Gastrocnemius medialis (tissue), 4 donors: ENCODE measurements at regions not wholly inside any gene's neighbourhood (a gene's known extent, or its start where the extent isn't known, plus 50 kb on each side); places are given as distances from the start of the nearest gene placed in this dataset.

Experiments used
- ATAC-seq, 2 donors: fragments of 150-250 bp; one replicate each; pipeline ENCODE4 v1.9.1; 2016
- DNase-seq, 2 donors: peaks; one replicate each; pipeline ENCODE4 v3.0.0-alpha.2; 2019
- H3K27ac ChIP-seq, 4 donors: fragments of 200-600 bp; sonication (generic); 1 replicate in 1 of 4; 2 replicates in 3 of 4; pipeline ENCODE4 v1.5.1; 2016 to 2018; ENCODE audit warnings: mild to moderate bottlenecking in 2 of 4, moderate library complexity in 1 of 4
- H3K27me3 ChIP-seq, 3 donors: fragments of 200-600 bp; sonication (generic) in 2 of 3; 1 replicate in 1 of 3; 2 replicates in 2 of 3; pipeline versions ENCODE4 v1.5.1 to v1.6.0; 2016 to 2019; ENCODE audit warnings: mild to moderate bottlenecking in 1 of 3, moderate library complexity in 1 of 3
- H3K36me3 ChIP-seq, 2 donors: fragments of 200-600 bp; sonication (generic) in 1 of 2; one replicate each; pipeline ENCODE4 v1.5.1; 2017 to 2018
- H3K4me1 ChIP-seq, 2 donors: fragments of 200-600 bp; sonication (generic) in 1 of 2; one replicate each; pipeline ENCODE4 v1.5.1; 2016 to 2017; ENCODE audit warnings: mild to moderate bottlenecking in 2 of 2
- H3K4me3 ChIP-seq, 4 donors: fragments of 200-600 bp; sonication (generic) in 3 of 4; 1 replicate in 1 of 4; 2 replicates in 3 of 4; pipeline ENCODE4 v1.5.1; 2016 to 2019; ENCODE audit warnings: mild to moderate bottlenecking in 2 of 4
- H3K9me3 ChIP-seq, 3 donors: fragments of 200-600 bp; sonication (generic) in 2 of 3; 1 replicate in 1 of 3; 2 replicates in 2 of 3; pipeline ENCODE4 v1.5.1; 2016 to 2019
- CTCF ChIP-seq, 5 experiments: fragments of 450-650 bp in 3 of 5; fragments of 200-600 bp in 2 of 5; sonication (generic) in 2 of 5; IDR thresholded peaks in 4 of 5; conservative IDR thresholded peaks in 1 of 5; 1 replicate in 4 of 5; 2 replicates in 1 of 5; pipeline ENCODE4 v1.5.1; 2016 to 2019; ENCODE audit warnings: antibody characterized with exemption in 5 of 5, mild to moderate bottlenecking in 3 of 5, moderate library complexity in 3 of 5
- POLR2A ChIP-seq, 2 donors: fragments of 450-650 bp; IDR thresholded peaks; one replicate each; pipeline ENCODE4 v1.6.1; 2017; ENCODE audit warnings: antibody characterized with exemption in 2 of 2, mild to moderate bottlenecking in 2 of 2, moderate library complexity in 2 of 2
- in situ Hi-C, 4 donors: fragments of 200-750 bp; cut with MboI; loops; one replicate each; pipeline versions ENCODE4 v1.15.0 to v1.8.0; 2017; ENCODE audit warnings: low sequenced_read_pairs in 4 of 4
- intact Hi-C: fragments of 100-400 bp; cut with DNase I; formaldehyde crosslinking; loops from one replicate; pipeline ENCODE4 v1.15.1; 2023; ENCODE audit warnings: low total_unique reads

- DNase-seq (no peak), ATAC-seq (no peak)
- Histone ChIP-seq H3K4me3 (no peak overlapping the region), H3K36me3 (no peaks in the 10 kb centered on the region), H3K4me1 (no peaks in the 10 kb centered on the region), H3K27ac (no peak overlapping the region), H3K9me3 (no peaks in the 10 kb centered on the region), H3K27me3 (no peaks in the 10 kb centered on the region)
- intact Hi-C loops, result no loop called here
- no peak for TF ChIP-seq CTCF (IDR thresholded peaks at IDR 0.05 in 4 of 5, conservative IDR thresholded peaks at IDR 0.05 in 1 of 5)
- TF ChIP-seq POLR2A (IDR thresholded peaks at IDR 0.05), result no peak
- in situ Hi-C loops, result no loop called here
These were observed 218.2 kb upstream of the FMR1 start for GRCh38 chrX:147693511-147693910.

- Histone ChIP-seq H3K27me3 (no peaks in the 10 kb centered on the region), H3K4me1 (no peaks in the 10 kb centered on the region), H3K4me3 (no peak overlapping the region), H3K36me3 (no peaks in the 10 kb centered on the region), H3K27ac (no peak overlapping the region), H3K9me3 (no peaks in the 10 kb centered on the region)
- in situ Hi-C loops, result no loop called here
- TF ChIP-seq POLR2A (IDR thresholded peaks at IDR 0.05) (no peak), CTCF (IDR thresholded peaks at IDR 0.05 in 4 of 5, conservative IDR thresholded peaks at IDR 0.05 in 1 of 5) (no peak)
- DNase-seq (no peak), ATAC-seq (no peak)
- intact Hi-C loops, result no loop called here
These were observed 212.7 kb upstream of the FMR1 start for GRCh38 chrX:147699061-147699460.

DNA sequence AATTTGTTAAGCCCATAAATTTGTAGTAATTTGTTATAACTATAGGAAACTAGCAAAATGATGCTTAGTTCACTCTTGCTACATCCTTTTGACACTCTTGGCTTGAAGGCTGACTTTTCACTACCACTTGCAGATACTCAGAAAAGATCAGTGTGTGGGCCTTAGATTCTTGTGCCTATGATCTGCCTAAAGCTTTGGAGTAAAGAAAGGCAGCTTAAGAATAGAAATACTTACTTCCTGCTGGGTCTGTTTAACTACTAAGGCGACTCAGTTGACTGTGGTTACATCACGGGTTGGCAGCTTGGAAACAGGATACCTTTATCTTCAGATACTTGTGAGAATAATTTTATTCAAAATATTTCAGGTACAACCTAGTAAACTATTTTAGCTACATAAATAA is 201.4 kb upstream of the FMR1 start:
- Histone ChIP-seq H3K36me3 (no peaks in the 10 kb centered on the region), H3K27ac (no peak overlapping the region), H3K9me3 (no peaks in the 10 kb centered on the region), H3K27me3 (no peaks in the 10 kb centered on the region), H3K4me1 (no peaks in the 10 kb centered on the region), H3K4me3 (no peak overlapping the region)
- intact Hi-C loops (no loop called here), in situ Hi-C loops (no loop called here)
- DNase-seq (no peak), ATAC-seq (no peak)
- TF ChIP-seq CTCF (IDR thresholded peaks at IDR 0.05 in 4 of 5, conservative IDR thresholded peaks at IDR 0.05 in 1 of 5) (no peak), POLR2A (IDR thresholded peaks at IDR 0.05) (no peak)

GRCh38 chrX:147733369-147733768 is 178.3 kb upstream of the FMR1 start:
- Histone ChIP-seq H3K27ac (no peak overlapping the region), H3K27me3 (no peaks in the 10 kb centered on the region), H3K36me3 (no peaks in the 10 kb centered on the region), H3K9me3 (no peaks in the 10 kb centered on the region), H3K4me1 (no peaks in the 10 kb centered on the region), H3K4me3 (no peak overlapping the region)
- DNase-seq (no peak), ATAC-seq (no peak)
- in situ Hi-C loops (no loop called here), intact Hi-C loops (no loop called here)
- TF ChIP-seq CTCF (IDR thresholded peaks at IDR 0.05 in 4 of 5, conservative IDR thresholded peaks at IDR 0.05 in 1 of 5), result no peak
- TF ChIP-seq POLR2A (IDR thresholded peaks at IDR 0.05), result no peak

DNA sequence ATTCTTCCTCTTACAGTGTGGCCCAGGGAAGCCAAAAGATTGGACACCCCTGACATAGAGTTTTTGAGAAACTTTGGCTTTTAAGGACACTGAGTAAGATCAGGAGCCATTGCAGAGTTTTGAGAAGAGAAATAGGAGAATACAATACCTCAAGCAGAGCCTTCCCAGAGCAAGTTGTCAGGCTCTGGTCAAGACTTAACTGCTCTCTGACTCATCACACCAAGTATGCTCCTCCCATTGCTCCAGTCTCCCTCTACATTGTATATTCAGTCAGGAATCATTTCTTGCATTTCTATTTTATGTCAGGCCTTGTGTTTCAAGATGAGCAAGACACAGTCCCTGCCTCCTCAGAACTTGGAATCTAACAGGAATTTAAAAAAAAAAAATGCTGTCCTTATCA is 176.4 kb upstream of the FMR1 start:
- no peaks in the 10 kb centered on the region for H3K9me3 ChIP-seq
- H3K27ac ChIP-seq, result no peak overlapping the region
- H3K27me3 ChIP-seq, result no peaks in the 10 kb centered on the region
- DNase-seq, result no peak
- intact Hi-C loops (no loop called here), in situ Hi-C loops (no loop called here)
- no peaks in the 10 kb centered on the region for H3K36me3 ChIP-seq
- H3K4me1 ChIP-seq, result no peaks in the 10 kb centered on the region
- ATAC-seq, result no peak
- TF ChIP-seq POLR2A (IDR thresholded peaks at IDR 0.05), result no peak
- no peak for TF ChIP-seq CTCF (IDR thresholded peaks at IDR 0.05 in 4 of 5, conservative IDR thresholded peaks at IDR 0.05 in 1 of 5)
- H3K4me3 ChIP-seq, result no peak overlapping the region
